ENCODE measurements at regions not wholly inside any gene's neighbourhood (a gene's known extent, or its start where the extent isn't known, plus 50 kb on each side); places are given as distances from the start of the nearest gene placed in this dataset.
"Not testable (repeated sequence)": the region's sequence is repeated elsewhere in the genome, so short reads cannot be mapped to it uniquely, and the experiment has no call there.

GRCh38 chr7:112540839-112541577, 60.2 kb downstream of the LSMEM1 start:
- DNase-seq (ENCODE audit: low read depth in 3 of 3, low spot score in 2 of 3), result no peak

- no peak for DNase-seq (ENCODE audit: low read depth in 3 of 3, low spot score in 2 of 3)
Measured at GRCh38 chr7:112546723-112547513, 66.1 kb downstream of the LSMEM1 start.

- no peak for DNase-seq (ENCODE audit: low read depth in 3 of 3, low spot score in 2 of 3)
Measured at GRCh38 chr7:112547916-112548315, 67.1 kb downstream of the LSMEM1 start.

- DNase-seq (ENCODE audit: low read depth in 3 of 3, low spot score in 2 of 3), result no peak
Measured at GRCh38 chr7:112550468-112551060, 69.8 kb downstream of the LSMEM1 start.

GRCh38 chr7:112551521-112551920, 70.7 kb downstream of the LSMEM1 start:
- DNase-seq (ENCODE audit: low read depth in 3 of 3, low spot score in 2 of 3), result not testable (repeated sequence)

GRCh38 chr7:112554591-112554990, 73.8 kb downstream of the LSMEM1 start:
- no peak for DNase-seq (ENCODE audit: low read depth in 3 of 3, low spot score in 2 of 3)

- DNase-seq (ENCODE audit: low read depth in 3 of 3, low spot score in 2 of 3), result no peak
Measured at GRCh38 chr7:112556633-112557032, 75.8 kb downstream of the LSMEM1 start.

- DNase-seq (ENCODE audit: low read depth in 3 of 3, low spot score in 2 of 3), result no peak
Measured at GRCh38 chr7:112566442-112567324, 85.9 kb downstream of the LSMEM1 start.

GRCh38 chr7:112567388-112567787, 86.6 kb downstream of the LSMEM1 start:
- DNase-seq (ENCODE audit: low read depth in 3 of 3, low spot score in 2 of 3), result no peak

- DNase-seq (ENCODE audit: low read depth in 3 of 3, low spot score in 2 of 3), result no peak
Measured at GRCh38 chr7:112571852-112572607, 91.2 kb downstream of the LSMEM1 start.

GRCh38 chr7:112572669-112573301, 92.0 kb downstream of the LSMEM1 start:
- no peak for DNase-seq (ENCODE audit: low read depth in 3 of 3, low spot score in 2 of 3)

GRCh38 chr7:112573302-112574039, 92.7 kb downstream of the LSMEM1 start:
- no peak for DNase-seq (ENCODE audit: low read depth in 3 of 3, low spot score in 2 of 3)

GRCh38 chr7:112575864-112576263, 95.1 kb downstream of the LSMEM1 start:
- DNase-seq (ENCODE audit: low read depth in 3 of 3, low spot score in 2 of 3), result no peak

GRCh38 chr7:112579388-112579787, 98.6 kb downstream of the LSMEM1 start:
- DNase-seq (ENCODE audit: low read depth in 3 of 3, low spot score in 2 of 3), result no peak

- no peak for DNase-seq (ENCODE audit: low read depth in 3 of 3, low spot score in 2 of 3)
Measured at GRCh38 chr7:112580717-112581435, 100.1 kb downstream of the LSMEM1 start.

- no peak for DNase-seq (ENCODE audit: low read depth in 3 of 3, low spot score in 2 of 3)
Measured at GRCh38 chr7:112581529-112581928, 100.7 kb downstream of the LSMEM1 start.

GRCh38 chr7:112584290-112584689, 103.5 kb downstream of the LSMEM1 start:
- no peak for DNase-seq (ENCODE audit: low read depth in 3 of 3, low spot score in 2 of 3)

GRCh38 chr7:112587504-112587903, 106.7 kb downstream of the LSMEM1 start:
- DNase-seq (ENCODE audit: low read depth in 3 of 3, low spot score in 2 of 3), result no peak
